Activated CD4-positive, CD25-positive, alpha-beta regulatory T cell (primary cell): ENCODE measurements at regions not wholly inside any gene's neighbourhood (a gene's known extent, or its start where the extent isn't known, plus 50 kb on each side); places are given as distances from the start of the nearest gene placed in this dataset.

Source experiments
- DNase-seq, 4 experiments: peaks; one replicate each; lab custom pipeline; 2025; lab: John Stamatoyannopoulos, UW

- DNase-seq, result no peak
These were observed 264.3 kb downstream of the ZEB1 start for GRCh38 chr10:31583293-31583692.

- DNase-seq, result no peak
These were observed 263.5 kb downstream of the ZEB1 start for GRCh38 chr10:31582365-31583052.

- no peak for DNase-seq
These were observed 262.8 kb downstream of the ZEB1 start for GRCh38 chr10:31581741-31582323.

GRCh38 chr10:31580646-31581045 lies 261.6 kb downstream of the ZEB1 start:
- no peak for DNase-seq
